Spleen (tissue), 11 donors: ENCODE measurements at regions not wholly inside any gene's neighbourhood (a gene's known extent, or its start where the extent isn't known, plus 50 kb on each side); places are given as distances from the start of the nearest gene placed in this dataset.

Experiments
- DNase-seq: peaks from one replicate; pipeline ENCODE4 v3.0.0-alpha.2; 2020
- H3K27ac ChIP-seq, 8 donors: fragments of 200-600 bp; sonication (generic) in 7 of 8; 1 replicate in 4 of 8; 2 replicates in 4 of 8; pipeline versions ENCODE4 v1.5.0 to v1.8.0; 2016 to 2021; ENCODE audit warnings: inconsistent platforms in 4 of 8, mild to moderate bottlenecking in 4 of 8, moderate library complexity in 1 of 8
- H3K27me3 ChIP-seq, 7 donors: fragments of 200-600 bp; sonication (generic) in 6 of 7; replicated peaks in 1 of 7; 1 replicate in 4 of 7; 2 replicates in 3 of 7; pipeline versions ENCODE4 v1.5.0 to v1.8.0; 2016 to 2021; ENCODE audit warnings: inconsistent platforms in 3 of 7, mild to moderate bottlenecking in 1 of 7
- H3K36me3 ChIP-seq, 6 donors: fragments of 200-600 bp; sonication (generic) in 5 of 6; 1 replicate in 4 of 6; 2 replicates in 2 of 6; pipeline versions ENCODE4 v1.5.0 to v1.8.0; 2016 to 2021; ENCODE audit warnings: inconsistent platforms in 2 of 6
- H3K4me1 ChIP-seq, 6 donors: fragments of 200-600 bp; sonication (generic) in 5 of 6; 1 replicate in 3 of 6; 2 replicates in 3 of 6; pipeline versions ENCODE4 v1.5.0 to v1.8.0; 2016 to 2021; ENCODE audit warnings: inconsistent platforms in 3 of 6
- H3K4me3 ChIP-seq, 8 donors: fragments of 200-600 bp; sonication (generic) in 7 of 8; 1 replicate in 4 of 8; 2 replicates in 4 of 8; pipeline versions ENCODE4 v1.5.0 to v1.8.0; 2016 to 2021; ENCODE audit warnings: inconsistent platforms in 4 of 8, mild to moderate bottlenecking in 4 of 8, moderate library complexity in 2 of 8
- H3K9me3 ChIP-seq, 8 donors: fragments of 200-600 bp; sonication (generic) in 7 of 8; 1 replicate in 4 of 8; 2 replicates in 4 of 8; pipeline versions ENCODE4 v1.5.0 to v1.8.0; 2016 to 2021; ENCODE audit warnings: inconsistent platforms in 4 of 8
- CTCF ChIP-seq, 11 experiments: fragments of 200-600 bp in 7 of 11; fragments of 450-650 bp in 4 of 11; sonication (generic) in 4 of 11; IDR thresholded peaks in 8 of 11; conservative IDR thresholded peaks in 3 of 11; 1 replicate in 7 of 11; 2 replicates in 4 of 11; pipeline versions ENCODE4 v1.4.0 to v1.8.0; 2016 to 2021; ENCODE audit warnings: antibody characterized with exemption in 11 of 11, inconsistent platforms in 4 of 11, mild to moderate bottlenecking in 1 of 11
- POLR2A ChIP-seq, 3 donors: fragments of 450-650 bp; IDR thresholded peaks; one replicate each; pipeline ENCODE4 v1.5.1; 2017; ENCODE audit warnings: antibody characterized with exemption in 3 of 3, mild to moderate bottlenecking in 1 of 3
- POLR2AphosphoS5 ChIP-seq, 3 donors: sonication (generic); formaldehyde crosslinking; IDR thresholded peaks; one replicate each; pipeline ENCODE4 v1.5.1; 2017; ENCODE audit warnings: antibody characterized with exemption in 3 of 3
- WGBS, 5 donors: extraction: QIAGEN DNeasy Blood & Tissue Kit in 3 of 5; methylation state at CpG; one replicate each; pipeline versions ENCODE4 v1.1.5 to v1.1.7; 2013 to 2018; 5-methylcytosine and 5-hydroxymethylcytosine counted together
- intact Hi-C: fragments of 100-400 bp; cut with DNase I; formaldehyde crosslinking; loops from one replicate; pipeline ENCODE4 v1.15.0; 2023; ENCODE audit warnings: low total_unique reads
- donor health status: healthy with polysubstance abuse.
- donor health status: DM: no; HTN: no; CAD: no; lungs with moderate emphysema.
- donor health status: DM: no; HTN: no; CAD: no.
- donor health status: Bipolar disorder and iron deficiency.
- donor health status: healthy.
- donor health status: DM: no; HTN: no; CAD: no.
- donor health status: DM: yes; HTN: yes; CAD: no.

GRCh38 chr14:38502239-38502638, 246.3 kb upstream of the CLEC14A start:
- Histone ChIP-seq H3K27ac (no peak overlapping the region), H3K36me3 (no peaks in the 10 kb centered on the region), H3K9me3 (no peaks in the 10 kb centered on the region), H3K4me3 (no peak overlapping the region), H3K4me1 (no peaks in the 10 kb centered on the region), H3K27me3 (no peaks in the 10 kb centered on the region)
- no peak for TF ChIP-seq POLR2A (IDR thresholded peaks at IDR 0.05)
- no peak for TF ChIP-seq POLR2AphosphoS5 (IDR thresholded peaks at IDR 0.05)
- TF ChIP-seq CTCF (IDR thresholded peaks at IDR 0.05 in 8 of 11, conservative IDR thresholded peaks at IDR 0.05 in 3 of 11): no peak
- 71 to 92% (median 81%) methylated on average over 2 of the region's 2 CpGs for WGBS, 5 donors
- intact Hi-C loops: no loop called here
- DNase-seq: no peak

GRCh38 chr14:38500125-38500524, 244.2 kb upstream of the CLEC14A start:
- intact Hi-C loops: no loop called here
- Histone ChIP-seq H3K27ac (no peak overlapping the region), H3K4me1 (no peaks in the 10 kb centered on the region), H3K27me3 (no peaks in the 10 kb centered on the region), H3K4me3 (no peak overlapping the region), H3K36me3 (no peaks in the 10 kb centered on the region), H3K9me3 (no peaks in the 10 kb centered on the region)
- no peak for DNase-seq
- TF ChIP-seq POLR2AphosphoS5 (IDR thresholded peaks at IDR 0.05): no peak
- TF ChIP-seq CTCF (IDR thresholded peaks at IDR 0.05 in 8 of 11, conservative IDR thresholded peaks at IDR 0.05 in 3 of 11): no peak
- no peak for TF ChIP-seq POLR2A (IDR thresholded peaks at IDR 0.05)

GRCh38 chr14:38496092-38496491, 240.2 kb upstream of the CLEC14A start:
- no peaks in the 10 kb centered on the region for H3K4me1 ChIP-seq
- H3K9me3 ChIP-seq: peaks cover 0 to 35% (median 22%) of the 10 kb centered on the region in 8 donors
- no peaks in the 10 kb centered on the region for H3K27me3 ChIP-seq
- 74 to 94% (median 86%) methylated on average over 1 of the region's 1 CpG for WGBS, 5 donors
- intact Hi-C loops: no loop called here
- TF ChIP-seq CTCF (IDR thresholded peaks at IDR 0.05 in 8 of 11, conservative IDR thresholded peaks at IDR 0.05 in 3 of 11) (no peak), POLR2A (IDR thresholded peaks at IDR 0.05) (no peak), POLR2AphosphoS5 (IDR thresholded peaks at IDR 0.05) (no peak)
- H3K36me3 ChIP-seq: no peaks in the 10 kb centered on the region
- H3K27ac ChIP-seq: no peak overlapping the region
- DNase-seq: no peak
- no peak overlapping the region for H3K4me3 ChIP-seq

GRCh38 chr14:38490273-38490672, 234.4 kb upstream of the CLEC14A start:
- intact Hi-C loops: no loop called here

More at GRCh38 chr14:38490273-38490672, 234.4 kb upstream of the CLEC14A start:
- Histone ChIP-seq H3K27me3 (no peaks in the 10 kb centered on the region), H3K9me3 (peaks cover 0 to 42% (median 29%) of the 10 kb centered on the region in 8 donors), H3K4me1 (no peaks in the 10 kb centered on the region), H3K4me3 (no peak overlapping the region), H3K36me3 (no peaks in the 10 kb centered on the region), H3K27ac (no peak overlapping the region)
- TF ChIP-seq POLR2A (IDR thresholded peaks at IDR 0.05) (no peak), CTCF (IDR thresholded peaks at IDR 0.05 in 8 of 11, conservative IDR thresholded peaks at IDR 0.05 in 3 of 11) (no peak), POLR2AphosphoS5 (IDR thresholded peaks at IDR 0.05) (no peak)
- DNase-seq: no peak
